CD14-positive monocyte (primary cell): ENCODE measurements at regions not wholly inside any gene's neighbourhood (a gene's known extent, or its start where the extent isn't known, plus 50 kb on each side); places are given as distances from the start of the nearest gene placed in this dataset.
"Not testable (repeated sequence)": the region's sequence is repeated elsewhere in the genome, so short reads cannot be mapped to it uniquely, and the experiment has no call there.

Experiments
- DNase-seq, 3 donors: peaks; one replicate each; pipeline ENCODE4 v3.0.0-alpha.2; 2011 to 2022
- H2AFZ ChIP-seq: 2 replicates; pipeline ENCODE4 v1.6.0; 2012; ENCODE audit warnings: mild to moderate bottlenecking, low read depth, low read length, inconsistent platforms; ENCODE audit not compliant: insufficient read depth, poor library complexity, severe bottlenecking
- H3K27ac ChIP-seq, 2 donors: 1 replicate in 1 of 2; 2 replicates in 1 of 2; pipeline ENCODE4 v1.5.1; 2012 to 2013; ENCODE audit warnings: low read length in 2 of 2, control low read depth in 1 of 2, inconsistent platforms in 1 of 2, low read depth in 1 of 2, mild to moderate bottlenecking in 1 of 2
- H3K27me3 ChIP-seq, 2 donors: one replicate each; pipeline versions ENCODE4 v1.6.0 to v1.6.1; 2011 to 2013; ENCODE audit warnings: low read length in 2 of 2; ENCODE audit not compliant: control insufficient read depth in 2 of 2, insufficient read depth in 2 of 2
- H3K36me3 ChIP-seq, 2 donors: replicated peaks in 1 of 2; 1 replicate in 1 of 2; 2 replicates in 1 of 2; pipeline versions ENCODE4 v1.5.1 to v1.6.1; 2012 to 2013; ENCODE audit warnings: low read length in 2 of 2, control low read depth in 1 of 2, inconsistent platforms in 1 of 2, mild to moderate bottlenecking in 1 of 2; ENCODE audit not compliant: insufficient read depth in 2 of 2, control insufficient read depth in 1 of 2
- H3K4me1 ChIP-seq, 2 donors: 1 replicate in 1 of 2; 2 replicates in 1 of 2; pipeline versions ENCODE4 v1.5.1 to v1.6.1; 2012 to 2013; ENCODE audit warnings: low read length in 2 of 2, control low read depth in 1 of 2, inconsistent platforms in 1 of 2, mild to moderate bottlenecking in 1 of 2, moderate library complexity in 1 of 2; ENCODE audit not compliant: insufficient read depth in 2 of 2, control insufficient read depth in 1 of 2
- H3K4me2 ChIP-seq: replicated peaks from 2 replicates; pipeline ENCODE3; 2012; ENCODE audit warnings: low read length, moderate library complexity, mild to moderate bottlenecking; ENCODE audit not compliant: poor library complexity, severe bottlenecking; ENCODE audit errors: extremely low read depth
- H3K4me3 ChIP-seq, 3 experiments: fragments of 200-600 bp in 1 of 3; sonication (generic) in 1 of 3; replicated peaks in 1 of 3; 1 replicate in 2 of 3; 2 replicates in 1 of 3; pipeline ENCODE4 v1.5.1; 2011 to 2013; ENCODE audit warnings: low read length in 3 of 3, mild to moderate bottlenecking in 3 of 3, control low read depth in 2 of 3, low read depth in 2 of 3, inconsistent platforms in 1 of 3, moderate library complexity in 1 of 3
- H3K79me2 ChIP-seq: 2 replicates; pipeline ENCODE4 v1.6.0; 2012; ENCODE audit warnings: mild to moderate bottlenecking, control low read depth, inconsistent platforms, low read length, moderate library complexity; ENCODE audit not compliant: insufficient read depth
- H3K9ac ChIP-seq: 2 replicates; pipeline ENCODE4 v1.6.0; 2017; ENCODE audit warnings: low read length, mild to moderate bottlenecking; ENCODE audit not compliant: insufficient read depth, poor library complexity, severe bottlenecking
- H3K9me3 ChIP-seq, 2 donors: replicated peaks in 1 of 2; 1 replicate in 1 of 2; 2 replicates in 1 of 2; pipeline versions ENCODE4 v1.5.1 to v1.6.1; 2012 to 2013; ENCODE audit warnings: low read length in 2 of 2, control low read depth in 1 of 2; ENCODE audit not compliant: control insufficient read depth in 1 of 2, insufficient read depth in 1 of 2
- H4K20me1 ChIP-seq: 2 replicates; pipeline ENCODE4 v1.6.0; 2012; ENCODE audit warnings: mild to moderate bottlenecking, low read length, control low read depth, moderate library complexity; ENCODE audit not compliant: insufficient read depth
- H3K27ac Mint-ChIP-seq, 7 donors: one replicate each; pipeline ENCODE4 v1.8.0; 2020; ENCODE audit warnings: mild to moderate bottlenecking in 7 of 7, mixed read lengths in 7 of 7, moderate library complexity in 6 of 7, inconsistent platforms in 2 of 7
- H3K27me3 Mint-ChIP-seq, 3 donors: one replicate each; pipeline ENCODE4 v1.8.0; 2021 to 2022; ENCODE audit warnings: low read depth in 3 of 3, mild to moderate bottlenecking in 3 of 3, mixed read lengths in 3 of 3, moderate library complexity in 3 of 3, inconsistent platforms in 1 of 3
- H3K36me3 Mint-ChIP-seq, 2 donors: one replicate each; pipeline ENCODE4 v1.8.0; 2020; ENCODE audit warnings: mixed read lengths in 2 of 2, inconsistent platforms in 1 of 2, mild to moderate bottlenecking in 1 of 2
- H3K4me1 Mint-ChIP-seq: one replicate; pipeline ENCODE4 v1.8.0; 2020; ENCODE audit warnings: mild to moderate bottlenecking, mixed read lengths
- H3K4me3 Mint-ChIP-seq, 2 donors: one replicate each; pipeline ENCODE4 v1.8.0; 2020; ENCODE audit warnings: mild to moderate bottlenecking in 2 of 2, mixed read lengths in 2 of 2, moderate library complexity in 1 of 2
- H3K9me3 Mint-ChIP-seq, 7 donors: one replicate each; pipeline ENCODE4 v1.8.0; 2020 to 2022; ENCODE audit warnings: mixed read lengths in 7 of 7, mild to moderate bottlenecking in 6 of 7, moderate library complexity in 6 of 7, inconsistent platforms in 2 of 7
- WGBS: methylation state at CpG from one replicate; pipeline ENCODE4 v1.1.5; 2013; ENCODE audit warnings: missing lambda C conversion rate; ENCODE audit not compliant: insufficient coverage; 5-methylcytosine and 5-hydroxymethylcytosine counted together
- intact Hi-C, 2 donors: fragments of 100-400 bp; cut with micrococcal nuclease; formaldehyde crosslinking; loops; one replicate each; pipeline versions ENCODE4 v1.15.0 to v1.15.1; 2023
- TF ChIP-seq, protein P1 (sequence below): fragments of 200-600 bp; IDR thresholded peaks from one replicate; pipeline ENCODE4 v1.8.0; 2022; ENCODE audit warnings: antibody characterized with exemption, mild to moderate bottlenecking

DNA sequence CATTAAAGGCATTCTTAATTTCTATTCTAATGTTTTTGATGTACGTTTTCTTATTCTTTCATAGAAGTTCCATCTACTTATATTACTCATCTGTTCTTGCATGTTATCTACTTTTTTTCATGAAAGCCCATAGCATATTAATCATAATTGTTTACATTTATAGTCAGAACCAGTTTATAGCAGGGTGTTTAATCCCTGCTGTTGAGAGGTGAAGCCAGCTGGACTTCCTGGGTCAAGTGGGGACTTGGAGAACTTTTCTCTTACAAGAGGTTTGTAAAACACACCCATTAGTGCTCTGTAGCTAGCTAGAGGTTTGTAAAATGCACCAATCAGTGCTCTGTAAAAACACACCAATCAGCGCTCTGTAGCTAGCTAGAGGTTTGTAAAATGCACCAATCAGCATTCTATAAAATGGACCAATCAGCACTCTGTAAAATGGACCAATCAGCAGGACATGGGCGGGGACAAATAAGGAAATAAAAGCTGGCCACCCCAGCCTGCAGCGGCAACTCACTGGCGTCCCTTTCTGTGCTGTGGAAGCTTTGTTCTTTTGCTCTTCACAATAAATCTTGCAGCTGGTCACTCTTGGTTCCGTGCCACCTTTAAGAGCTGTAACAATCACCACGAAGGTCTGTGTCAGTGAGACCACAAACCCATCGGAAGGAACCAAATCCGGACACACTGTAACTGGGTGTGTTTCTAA lies 120.6 kb downstream of the TANC2 start:
- no peaks in the 10 kb centered on the region for H3K27me3 Mint-ChIP-seq
- H3K9me3 Mint-ChIP-seq, result peaks cover 3 to 13% (median 6%) of the 10 kb centered on the region in 7 donors
- H3K4me1 ChIP-seq, result no peaks in the 10 kb centered on the region
- no peaks in the 10 kb centered on the region for H3K36me3 ChIP-seq
- DNase-seq, result no peak
- no peaks in the 10 kb centered on the region for H3K27me3 ChIP-seq
- peaks cover 4% of the 10 kb centered on the region for H3K4me1 Mint-ChIP-seq
- H3K27ac ChIP-seq, result no peak overlapping the region
- H2AFZ ChIP-seq, result no peak overlapping the region
- H3K9me3 ChIP-seq, result peaks cover 0 to 6% of the 10 kb centered on the region in 2 donors
- no peaks in the 10 kb centered on the region for H3K79me2 ChIP-seq
- intact Hi-C loops, result no loop called here
- no peak overlapping the region for H3K4me2 ChIP-seq
- peaks cover 0 to 5% of the 10 kb centered on the region in 2 donors for H3K36me3 Mint-ChIP-seq
- H3K9ac ChIP-seq, result no peak overlapping the region
- H4K20me1 ChIP-seq, result no peaks in the 10 kb centered on the region
- H3K27ac Mint-ChIP-seq, result no peak overlapping the region
- H3K4me3 ChIP-seq, result no peak overlapping the region
- WGBS, result 100% methylated on average over 4 of the region's 9 CpGs
- H3K4me3 Mint-ChIP-seq, result no peak overlapping the region
- TF ChIP-seq, protein P1, sequence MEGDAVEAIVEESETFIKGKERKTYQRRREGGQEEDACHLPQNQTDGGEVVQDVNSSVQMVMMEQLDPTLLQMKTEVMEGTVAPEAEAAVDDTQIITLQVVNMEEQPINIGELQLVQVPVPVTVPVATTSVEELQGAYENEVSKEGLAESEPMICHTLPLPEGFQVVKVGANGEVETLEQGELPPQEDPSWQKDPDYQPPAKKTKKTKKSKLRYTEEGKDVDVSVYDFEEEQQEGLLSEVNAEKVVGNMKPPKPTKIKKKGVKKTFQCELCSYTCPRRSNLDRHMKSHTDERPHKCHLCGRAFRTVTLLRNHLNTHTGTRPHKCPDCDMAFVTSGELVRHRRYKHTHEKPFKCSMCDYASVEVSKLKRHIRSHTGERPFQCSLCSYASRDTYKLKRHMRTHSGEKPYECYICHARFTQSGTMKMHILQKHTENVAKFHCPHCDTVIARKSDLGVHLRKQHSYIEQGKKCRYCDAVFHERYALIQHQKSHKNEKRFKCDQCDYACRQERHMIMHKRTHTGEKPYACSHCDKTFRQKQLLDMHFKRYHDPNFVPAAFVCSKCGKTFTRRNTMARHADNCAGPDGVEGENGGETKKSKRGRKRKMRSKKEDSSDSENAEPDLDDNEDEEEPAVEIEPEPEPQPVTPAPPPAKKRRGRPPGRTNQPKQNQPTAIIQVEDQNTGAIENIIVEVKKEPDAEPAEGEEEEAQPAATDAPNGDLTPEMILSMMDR, result no peak

GRCh38 chr17:63090358-63091114 lies 124.5 kb downstream of the TANC2 start:
- not testable (repeated sequence) for H3K27me3 Mint-ChIP-seq, H3K4me3 Mint-ChIP-seq, H2AFZ ChIP-seq

GRCh38 chr17:63091909-63092308 lies 125.9 kb downstream of the TANC2 start:
- H3K36me3 ChIP-seq, intact Hi-C loops, H3K4me3 ChIP-seq, H3K9me3 ChIP-seq, H3K4me1 ChIP-seq, H3K27me3 ChIP-seq, H3K27me3 Mint-ChIP-seq, H3K27ac Mint-ChIP-seq, H2AFZ ChIP-seq, DNase-seq, H3K4me3 Mint-ChIP-seq, H3K4me2 ChIP-seq, H3K9ac ChIP-seq, H3K27ac ChIP-seq, H3K4me1 Mint-ChIP-seq, H4K20me1 ChIP-seq, H3K36me3 Mint-ChIP-seq, H3K79me2 ChIP-seq: not testable (repeated sequence)
- peaks cover under 1 to 11% (median 2%) of the 10 kb centered on the region in 7 donors for H3K9me3 Mint-ChIP-seq

More at GRCh38 chr17:63090358-63091114, 124.5 kb downstream of the TANC2 start:
- H3K27ac Mint-ChIP-seq, H3K36me3 ChIP-seq, H3K27ac ChIP-seq, H3K4me2 ChIP-seq, H3K79me2 ChIP-seq, H4K20me1 ChIP-seq, H3K4me3 ChIP-seq, H3K4me1 Mint-ChIP-seq, H3K36me3 Mint-ChIP-seq, H3K4me1 ChIP-seq, intact Hi-C loops, H3K9ac ChIP-seq, DNase-seq, H3K9me3 ChIP-seq, H3K27me3 ChIP-seq: not testable (repeated sequence)
- H3K9me3 Mint-ChIP-seq, result peaks cover 3 to 16% (median 6%) of the 10 kb centered on the region in 7 donors
- WGBS, result 100% methylated on average over 2 of the region's 7 CpGs
